GM23338 (cell line): ENCODE measurements at regions not wholly inside any gene's neighbourhood (a gene's known extent, or its start where the extent isn't known, plus 50 kb on each side); places are given as distances from the start of the nearest gene placed in this dataset.

Experiments
- ATAC-seq: fragments of 200-7000 bp; cut with Tn5 transposase; 3 replicates; pipeline ENCODE4 v1.9.1; 2020
- DNase-seq: peaks from one replicate; pipeline ENCODE4 v3.0.0-alpha.2; 2015; ENCODE audit warnings: low spot score
- H2AFZ ChIP-seq: fragments of 200-600 bp; sonication (generic); 2 replicates; pipeline ENCODE4 v1.8.0; 2016; ENCODE audit warnings: antibody characterized with exemption, mild to moderate bottlenecking, moderate library complexity
- H3F3A ChIP-seq: fragments of 200-600 bp; sonication (generic); replicated peaks from 2 replicates; pipeline ENCODE4 v1.8.0; 2017; ENCODE audit warnings: antibody characterized with exemption, mixed run types, low read depth
- H3K27ac ChIP-seq: fragments of 200-600 bp; sonication (generic); 2 replicates; pipeline ENCODE4 v1.6.1; 2016; ENCODE audit warnings: low read depth
- H3K27me3 ChIP-seq: fragments of 200-600 bp; sonication (generic); 2 replicates; pipeline ENCODE4 v1.8.0; 2016; ENCODE audit warnings: mild to moderate bottlenecking, mixed run types, moderate library complexity; ENCODE audit not compliant: insufficient read depth
- H3K36me3 ChIP-seq: fragments of 200-600 bp; sonication (generic); 2 replicates; pipeline ENCODE4 v1.8.0; 2016; ENCODE audit warnings: mild to moderate bottlenecking; ENCODE audit not compliant: insufficient read depth
- H3K4me1 ChIP-seq: fragments of 200-600 bp; sonication (generic); 2 replicates; pipeline ENCODE4 v1.8.0; 2016; ENCODE audit warnings: mild to moderate bottlenecking, moderate library complexity; ENCODE audit not compliant: insufficient read depth
- H3K4me2 ChIP-seq: fragments of 200-600 bp; sonication (generic); 2 replicates; pipeline ENCODE4 v1.7.1; 2017; ENCODE audit warnings: mixed run types
- H3K4me3 ChIP-seq: fragments of 200-600 bp; sonication (generic); 2 replicates; pipeline ENCODE4 v1.6.1; 2016; ENCODE audit warnings: mixed run types
- H3K79me2 ChIP-seq: fragments of 200-600 bp; sonication (generic); replicated peaks from 2 replicates; pipeline ENCODE4 v1.8.0; 2017; ENCODE audit warnings: mild to moderate bottlenecking; ENCODE audit not compliant: insufficient read depth
- H3K9me2 ChIP-seq: fragments of 200-600 bp; sonication (generic); 2 replicates; pipeline ENCODE4 v1.8.0; 2017; ENCODE audit not compliant: insufficient read depth
- H4K20me1 ChIP-seq: fragments of 200-600 bp; sonication (generic); replicated peaks from 2 replicates; pipeline ENCODE4 v1.8.0; 2017; ENCODE audit warnings: mild to moderate bottlenecking; ENCODE audit not compliant: insufficient read depth
- H3K27ac Mint-ChIP-seq: 2 replicates; pipeline ENCODE4 v1.8.0; 2020; ENCODE audit warnings: inconsistent platforms, mild to moderate bottlenecking, moderate library complexity, mixed read lengths
- H3K27me3 Mint-ChIP-seq: 3 replicates; pipeline ENCODE4 v1.8.0; 2022; ENCODE audit warnings: low read depth, mild to moderate bottlenecking, moderate library complexity, mixed read lengths, inconsistent platforms; ENCODE audit not compliant: insufficient read depth, poor library complexity
- H3K36me3 Mint-ChIP-seq: 3 replicates; pipeline ENCODE4 v1.8.0; 2021; ENCODE audit warnings: low read depth, mild to moderate bottlenecking, inconsistent platforms, moderate library complexity, mixed read lengths
- H3K4me1 Mint-ChIP-seq: 3 replicates; pipeline ENCODE4 v1.8.0; 2020; ENCODE audit warnings: mild to moderate bottlenecking, inconsistent platforms, mixed read lengths
- H3K4me3 Mint-ChIP-seq: 3 replicates; pipeline ENCODE4 v1.8.0; 2021; ENCODE audit warnings: moderate library complexity, mild to moderate bottlenecking, inconsistent platforms, mixed read lengths
- H3K9me3 Mint-ChIP-seq: 3 replicates; pipeline ENCODE4 v1.8.0; 2020; ENCODE audit warnings: moderate library complexity, mild to moderate bottlenecking, inconsistent platforms, mixed read lengths
- CREB1 ChIP-seq: fragments of 250-450 bp; sonication (Bioruptor Pico); IDR thresholded peaks from 2 replicates; pipeline ENCODE4 v1.5.0; 2020; ENCODE audit warnings: low read depth, mild to moderate bottlenecking, moderate library complexity
- EZH2 ChIP-seq: fragments of 200-600 bp; sonication (generic); IDR thresholded peaks from one replicate; pipeline ENCODE4 v1.8.0; 2017; ENCODE audit warnings: antibody characterized with exemption, mild to moderate bottlenecking, low read depth; ENCODE audit not compliant: unreplicated experiment
- EZH2phosphoT487 ChIP-seq: fragments of 200-600 bp; sonication (generic); IDR thresholded peaks from one replicate; pipeline ENCODE4 v1.8.1; 2018; ENCODE audit warnings: antibody characterized with exemption; ENCODE audit not compliant: unreplicated experiment
- JUNB ChIP-seq: IDR thresholded peaks from one replicate; pipeline ENCODE4 v1.6.1; 2016; ENCODE audit warnings: antibody characterized with exemption; ENCODE audit not compliant: unreplicated experiment
- NANOG ChIP-seq: IDR thresholded peaks from 2 replicates; pipeline ENCODE4 v1.6.1; 2016; ENCODE audit warnings: antibody characterized with exemption, borderline replicate concordance
- POLR2AphosphoS5 ChIP-seq: IDR thresholded peaks from 2 replicates; pipeline ENCODE4 v1.6.1; 2016; ENCODE audit warnings: antibody characterized with exemption, low read depth
- STAT1 ChIP-seq: IDR thresholded peaks from one replicate; pipeline ENCODE4 v1.6.1; 2016; ENCODE audit warnings: antibody characterized with exemption; ENCODE audit not compliant: unreplicated experiment
- ZNF114 ChIP-seq: fragments of 250-450 bp; sonication (Bioruptor Pico); IDR thresholded peaks from 2 replicates; pipeline ENCODE4 v1.5.0; 2020; ENCODE audit warnings: mild to moderate bottlenecking, moderate library complexity
- ZNF331 ChIP-seq: fragments of 250-450 bp; sonication (Bioruptor Pico); IDR thresholded peaks from 2 replicates; pipeline ENCODE4 v1.5.0; 2020; ENCODE audit warnings: low read depth, mild to moderate bottlenecking, moderate library complexity
- TF ChIP-seq, protein P1 (sequence below): IDR thresholded peaks from 2 replicates; pipeline ENCODE4 v1.6.1; 2016; ENCODE audit warnings: antibody characterized with exemption
- TF ChIP-seq, protein P2 (sequence below), 2 experiments: fragments of 200-600 bp in 1 of 2; sonication (generic) in 1 of 2; conservative IDR thresholded peaks; 2 replicates each; pipeline versions ENCODE4 v1.5.1 to v1.6.1; 2016 to 2017; ENCODE audit warnings: antibody characterized with exemption in 2 of 2, low read depth in 2 of 2, mild to moderate bottlenecking in 2 of 2, moderate library complexity in 1 of 2
- TF ChIP-seq, protein P3 (sequence below): IDR thresholded peaks from one replicate; pipeline ENCODE4 v1.6.1; 2018; ENCODE audit warnings: antibody characterized with exemption; ENCODE audit not compliant: unreplicated experiment
- TF ChIP-seq, protein P4 (sequence below): fragments of 250-450 bp; sonication (Bioruptor Pico); IDR thresholded peaks from 2 replicates; pipeline ENCODE4 v1.5.0; 2020; ENCODE audit warnings: mild to moderate bottlenecking, moderate library complexity

- H3K79me2 ChIP-seq = no peaks in the 10 kb centered on the region
- no peaks in the 10 kb centered on the region for H3K9me2 ChIP-seq
- Mint-ChIP-seq H3K36me3 (no peaks in the 10 kb centered on the region), H3K27me3 (peaks cover 1% of the 10 kb centered on the region), H3K4me3 (no peak overlapping the region), H3K27ac (no peak overlapping the region), H3K4me1 (peaks cover 2% of the 10 kb centered on the region; the same call in 2 of the 3 replicates), H3K9me3 (no peaks in the 10 kb centered on the region)
- H4K20me1 ChIP-seq = no peaks in the 10 kb centered on the region
- no peak overlapping the region for H3K4me3 ChIP-seq
- H3K4me2 ChIP-seq = no peak overlapping the region
- H2AFZ ChIP-seq = no peak overlapping the region
- ATAC-seq = no peak
- TF ChIP-seq EZH2phosphoT487 (no peak), CREB1 (CRISPR knock-in tag) (no peak), JUNB (no peak), NANOG (no peak), POLR2AphosphoS5 (no peak), ZNF114 (CRISPR knock-in tag) (no peak), STAT1 (no peak), EZH2 (no peak), ZNF331 (no peak)
- TF ChIP-seq, protein P1, sequence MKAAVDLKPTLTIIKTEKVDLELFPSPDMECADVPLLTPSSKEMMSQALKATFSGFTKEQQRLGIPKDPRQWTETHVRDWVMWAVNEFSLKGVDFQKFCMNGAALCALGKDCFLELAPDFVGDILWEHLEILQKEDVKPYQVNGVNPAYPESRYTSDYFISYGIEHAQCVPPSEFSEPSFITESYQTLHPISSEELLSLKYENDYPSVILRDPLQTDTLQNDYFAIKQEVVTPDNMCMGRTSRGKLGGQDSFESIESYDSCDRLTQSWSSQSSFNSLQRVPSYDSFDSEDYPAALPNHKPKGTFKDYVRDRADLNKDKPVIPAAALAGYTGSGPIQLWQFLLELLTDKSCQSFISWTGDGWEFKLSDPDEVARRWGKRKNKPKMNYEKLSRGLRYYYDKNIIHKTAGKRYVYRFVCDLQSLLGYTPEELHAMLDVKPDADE = no peak
- TF ChIP-seq, protein P2, sequence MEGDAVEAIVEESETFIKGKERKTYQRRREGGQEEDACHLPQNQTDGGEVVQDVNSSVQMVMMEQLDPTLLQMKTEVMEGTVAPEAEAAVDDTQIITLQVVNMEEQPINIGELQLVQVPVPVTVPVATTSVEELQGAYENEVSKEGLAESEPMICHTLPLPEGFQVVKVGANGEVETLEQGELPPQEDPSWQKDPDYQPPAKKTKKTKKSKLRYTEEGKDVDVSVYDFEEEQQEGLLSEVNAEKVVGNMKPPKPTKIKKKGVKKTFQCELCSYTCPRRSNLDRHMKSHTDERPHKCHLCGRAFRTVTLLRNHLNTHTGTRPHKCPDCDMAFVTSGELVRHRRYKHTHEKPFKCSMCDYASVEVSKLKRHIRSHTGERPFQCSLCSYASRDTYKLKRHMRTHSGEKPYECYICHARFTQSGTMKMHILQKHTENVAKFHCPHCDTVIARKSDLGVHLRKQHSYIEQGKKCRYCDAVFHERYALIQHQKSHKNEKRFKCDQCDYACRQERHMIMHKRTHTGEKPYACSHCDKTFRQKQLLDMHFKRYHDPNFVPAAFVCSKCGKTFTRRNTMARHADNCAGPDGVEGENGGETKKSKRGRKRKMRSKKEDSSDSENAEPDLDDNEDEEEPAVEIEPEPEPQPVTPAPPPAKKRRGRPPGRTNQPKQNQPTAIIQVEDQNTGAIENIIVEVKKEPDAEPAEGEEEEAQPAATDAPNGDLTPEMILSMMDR (conservative IDR thresholded peaks at IDR 0.05; ENCODE audit: low read depth in 2 of 2) = no peak
- TF ChIP-seq, protein P3, sequence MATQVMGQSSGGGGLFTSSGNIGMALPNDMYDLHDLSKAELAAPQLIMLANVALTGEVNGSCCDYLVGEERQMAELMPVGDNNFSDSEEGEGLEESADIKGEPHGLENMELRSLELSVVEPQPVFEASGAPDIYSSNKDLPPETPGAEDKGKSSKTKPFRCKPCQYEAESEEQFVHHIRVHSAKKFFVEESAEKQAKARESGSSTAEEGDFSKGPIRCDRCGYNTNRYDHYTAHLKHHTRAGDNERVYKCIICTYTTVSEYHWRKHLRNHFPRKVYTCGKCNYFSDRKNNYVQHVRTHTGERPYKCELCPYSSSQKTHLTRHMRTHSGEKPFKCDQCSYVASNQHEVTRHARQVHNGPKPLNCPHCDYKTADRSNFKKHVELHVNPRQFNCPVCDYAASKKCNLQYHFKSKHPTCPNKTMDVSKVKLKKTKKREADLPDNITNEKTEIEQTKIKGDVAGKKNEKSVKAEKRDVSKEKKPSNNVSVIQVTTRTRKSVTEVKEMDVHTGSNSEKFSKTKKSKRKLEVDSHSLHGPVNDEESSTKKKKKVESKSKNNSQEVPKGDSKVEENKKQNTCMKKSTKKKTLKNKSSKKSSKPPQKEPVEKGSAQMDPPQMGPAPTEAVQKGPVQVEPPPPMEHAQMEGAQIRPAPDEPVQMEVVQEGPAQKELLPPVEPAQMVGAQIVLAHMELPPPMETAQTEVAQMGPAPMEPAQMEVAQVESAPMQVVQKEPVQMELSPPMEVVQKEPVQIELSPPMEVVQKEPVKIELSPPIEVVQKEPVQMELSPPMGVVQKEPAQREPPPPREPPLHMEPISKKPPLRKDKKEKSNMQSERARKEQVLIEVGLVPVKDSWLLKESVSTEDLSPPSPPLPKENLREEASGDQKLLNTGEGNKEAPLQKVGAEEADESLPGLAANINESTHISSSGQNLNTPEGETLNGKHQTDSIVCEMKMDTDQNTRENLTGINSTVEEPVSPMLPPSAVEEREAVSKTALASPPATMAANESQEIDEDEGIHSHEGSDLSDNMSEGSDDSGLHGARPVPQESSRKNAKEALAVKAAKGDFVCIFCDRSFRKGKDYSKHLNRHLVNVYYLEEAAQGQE = no peak
- TF ChIP-seq, protein P4, sequence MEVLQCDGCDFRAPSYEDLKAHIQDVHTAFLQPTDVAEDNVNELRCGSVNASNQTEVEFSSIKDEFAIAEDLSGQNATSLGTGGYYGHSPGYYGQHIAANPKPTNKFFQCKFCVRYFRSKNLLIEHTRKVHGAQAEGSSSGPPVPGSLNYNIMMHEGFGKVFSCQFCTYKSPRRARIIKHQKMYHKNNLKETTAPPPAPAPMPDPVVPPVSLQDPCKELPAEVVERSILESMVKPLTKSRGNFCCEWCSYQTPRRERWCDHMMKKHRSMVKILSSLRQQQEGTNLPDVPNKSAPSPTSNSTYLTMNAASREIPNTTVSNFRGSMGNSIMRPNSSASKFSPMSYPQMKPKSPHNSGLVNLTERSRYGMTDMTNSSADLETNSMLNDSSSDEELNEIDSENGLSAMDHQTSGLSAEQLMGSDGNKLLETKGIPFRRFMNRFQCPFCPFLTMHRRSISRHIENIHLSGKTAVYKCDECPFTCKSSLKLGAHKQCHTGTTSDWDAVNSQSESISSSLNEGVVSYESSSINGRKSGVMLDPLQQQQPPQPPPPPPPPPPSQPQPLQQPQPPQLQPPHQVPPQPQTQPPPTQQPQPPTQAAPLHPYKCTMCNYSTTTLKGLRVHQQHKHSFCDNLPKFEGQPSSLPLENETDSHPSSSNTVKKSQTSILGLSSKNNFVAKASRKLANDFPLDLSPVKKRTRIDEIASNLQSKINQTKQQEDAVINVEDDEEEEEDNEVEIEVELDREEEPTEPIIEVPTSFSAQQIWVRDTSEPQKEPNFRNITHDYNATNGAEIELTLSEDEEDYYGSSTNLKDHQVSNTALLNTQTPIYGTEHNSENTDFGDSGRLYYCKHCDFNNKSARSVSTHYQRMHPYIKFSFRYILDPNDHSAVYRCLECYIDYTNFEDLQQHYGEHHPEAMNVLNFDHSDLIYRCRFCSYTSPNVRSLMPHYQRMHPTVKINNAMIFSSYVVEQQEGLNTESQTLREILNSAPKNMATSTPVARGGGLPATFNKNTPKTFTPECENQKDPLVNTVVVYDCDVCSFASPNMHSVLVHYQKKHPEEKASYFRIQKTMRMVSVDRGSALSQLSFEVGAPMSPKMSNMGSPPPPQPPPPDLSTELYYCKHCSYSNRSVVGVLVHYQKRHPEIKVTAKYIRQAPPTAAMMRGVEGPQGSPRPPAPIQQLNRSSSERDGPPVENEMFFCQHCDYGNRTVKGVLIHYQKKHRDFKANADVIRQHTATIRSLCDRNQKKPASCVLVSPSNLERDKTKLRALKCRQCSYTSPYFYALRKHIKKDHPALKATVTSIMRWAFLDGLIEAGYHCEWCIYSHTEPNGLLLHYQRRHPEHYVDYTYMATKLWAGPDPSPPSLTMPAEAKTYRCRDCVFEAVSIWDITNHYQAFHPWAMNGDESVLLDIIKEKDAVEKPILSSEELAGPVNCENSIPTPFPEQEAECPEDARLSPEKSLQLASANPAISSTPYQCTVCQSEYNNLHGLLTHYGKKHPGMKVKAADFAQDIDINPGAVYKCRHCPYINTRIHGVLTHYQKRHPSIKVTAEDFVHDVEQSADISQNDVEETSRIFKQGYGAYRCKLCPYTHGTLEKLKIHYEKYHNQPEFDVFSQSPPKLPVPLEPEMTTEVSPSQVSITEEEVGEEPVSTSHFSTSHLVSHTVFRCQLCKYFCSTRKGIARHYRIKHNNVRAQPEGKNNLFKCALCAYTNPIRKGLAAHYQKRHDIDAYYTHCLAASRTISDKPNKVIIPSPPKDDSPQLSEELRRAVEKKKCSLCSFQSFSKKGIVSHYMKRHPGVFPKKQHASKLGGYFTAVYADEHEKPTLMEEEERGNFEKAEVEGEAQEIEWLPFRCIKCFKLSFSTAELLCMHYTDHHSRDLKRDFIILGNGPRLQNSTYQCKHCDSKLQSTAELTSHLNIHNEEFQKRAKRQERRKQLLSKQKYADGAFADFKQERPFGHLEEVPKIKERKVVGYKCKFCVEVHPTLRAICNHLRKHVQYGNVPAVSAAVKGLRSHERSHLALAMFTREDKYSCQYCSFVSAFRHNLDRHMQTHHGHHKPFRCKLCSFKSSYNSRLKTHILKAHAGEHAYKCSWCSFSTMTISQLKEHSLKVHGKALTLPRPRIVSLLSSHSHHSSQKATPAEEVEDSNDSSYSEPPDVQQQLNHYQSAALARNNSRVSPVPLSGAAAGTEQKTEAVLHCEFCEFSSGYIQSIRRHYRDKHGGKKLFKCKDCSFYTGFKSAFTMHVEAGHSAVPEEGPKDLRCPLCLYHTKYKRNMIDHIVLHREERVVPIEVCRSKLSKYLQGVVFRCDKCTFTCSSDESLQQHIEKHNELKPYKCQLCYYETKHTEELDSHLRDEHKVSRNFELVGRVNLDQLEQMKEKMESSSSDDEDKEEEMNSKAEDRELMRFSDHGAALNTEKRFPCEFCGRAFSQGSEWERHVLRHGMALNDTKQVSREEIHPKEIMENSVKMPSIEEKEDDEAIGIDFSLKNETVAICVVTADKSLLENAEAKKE (CRISPR knock-in tag) = no peak
- DNase-seq = no peak
- no peaks in the 10 kb centered on the region for H3F3A ChIP-seq
- H3K27ac ChIP-seq = no peak overlapping the region
- H3K4me1 ChIP-seq = no peaks in the 10 kb centered on the region
- no peaks in the 10 kb centered on the region for H3K36me3 ChIP-seq
- no peaks in the 10 kb centered on the region for H3K27me3 ChIP-seq
Observed at GRCh38 chr2:8604262-8604661, 77.6 kb upstream of the ID2 start.
